Activated naive CD8-positive, alpha-beta T cell treated with anti-CD3 and anti-CD28 coated beads, Interleukin-2, amount 10 ng/mL, durations not matched to agents 7 days and 5 days (primary cell): ENCODE measurements at regions not wholly inside any gene's neighbourhood (a gene's known extent, or its start where the extent isn't known, plus 50 kb on each side); places are given as distances from the start of the nearest gene placed in this dataset.
"Not testable (repeated sequence)": the region's sequence is repeated elsewhere in the genome, so short reads cannot be mapped to it uniquely, and the experiment has no call there.

Experiments
- ATAC-seq: fragments of 150-1000 bp; cut with Tn5 transposase; one replicate; pipeline ENCODE4 v1.10.0; 2021; ENCODE audit warnings: low read depth, moderate library complexity
- POLR2A ChIA-PET: fragments of 350-600 bp; sonication (Branson Sonifier 250); formaldehyde crosslinking; loops from one replicate; lab custom pipeline; 2021; ENCODE audit warnings: antibody characterized with exemption; lab: Charles Lee
- DNase-seq: peaks from one replicate; pipeline ENCODE4 v3.0.0; 2021
- H3K27ac Mint-ChIP-seq: one replicate; pipeline ENCODE4 v1.8.0; 2022; ENCODE audit warnings: mild to moderate bottlenecking, mixed read lengths
- H3K27me3 Mint-ChIP-seq: one replicate; pipeline ENCODE4 v1.8.0; 2022; ENCODE audit warnings: mild to moderate bottlenecking, moderate library complexity, mixed read lengths
- H3K36me3 Mint-ChIP-seq: one replicate; pipeline ENCODE4 v1.8.0; 2021; ENCODE audit warnings: mild to moderate bottlenecking, mixed read lengths
- H3K4me1 Mint-ChIP-seq: one replicate; pipeline ENCODE4 v1.8.0; 2021; ENCODE audit warnings: mixed read lengths
- H3K4me3 Mint-ChIP-seq: one replicate; pipeline ENCODE4 v1.8.0; 2022; ENCODE audit warnings: mild to moderate bottlenecking, moderate library complexity, mixed read lengths
- H3K9me3 Mint-ChIP-seq: one replicate; pipeline ENCODE4 v1.8.0; 2021; ENCODE audit warnings: mixed read lengths

- no peak overlapping the region for H3K27ac Mint-ChIP-seq
- H3K4me3 Mint-ChIP-seq = no peak overlapping the region
- POLR2A ChIA-PET = no interaction called here
- no peak for ATAC-seq
- H3K27me3 Mint-ChIP-seq = no peaks in the 10 kb centered on the region
- peaks cover 2% of the 10 kb centered on the region for H3K4me1 Mint-ChIP-seq
- no peak for DNase-seq
- H3K36me3 Mint-ChIP-seq = no peaks in the 10 kb centered on the region
- H3K9me3 Mint-ChIP-seq = peaks cover 5% of the 10 kb centered on the region
These were observed 98.4 kb upstream of the GSE1 start for GRCh38 chr16:85514598-85515318.

- H3K27ac Mint-ChIP-seq = no peak overlapping the region
- H3K9me3 Mint-ChIP-seq = peaks cover 5% of the 10 kb centered on the region
- POLR2A ChIA-PET = no interaction called here
- no peaks in the 10 kb centered on the region for H3K36me3 Mint-ChIP-seq
- DNase-seq (no peak), ATAC-seq (no peak)
- no peaks in the 10 kb centered on the region for H3K27me3 Mint-ChIP-seq
- peaks cover 2% of the 10 kb centered on the region for H3K4me1 Mint-ChIP-seq
- no peak overlapping the region for H3K4me3 Mint-ChIP-seq
These were observed 97.8 kb upstream of the GSE1 start for GRCh38 chr16:85515319-85515745.

DNA sequence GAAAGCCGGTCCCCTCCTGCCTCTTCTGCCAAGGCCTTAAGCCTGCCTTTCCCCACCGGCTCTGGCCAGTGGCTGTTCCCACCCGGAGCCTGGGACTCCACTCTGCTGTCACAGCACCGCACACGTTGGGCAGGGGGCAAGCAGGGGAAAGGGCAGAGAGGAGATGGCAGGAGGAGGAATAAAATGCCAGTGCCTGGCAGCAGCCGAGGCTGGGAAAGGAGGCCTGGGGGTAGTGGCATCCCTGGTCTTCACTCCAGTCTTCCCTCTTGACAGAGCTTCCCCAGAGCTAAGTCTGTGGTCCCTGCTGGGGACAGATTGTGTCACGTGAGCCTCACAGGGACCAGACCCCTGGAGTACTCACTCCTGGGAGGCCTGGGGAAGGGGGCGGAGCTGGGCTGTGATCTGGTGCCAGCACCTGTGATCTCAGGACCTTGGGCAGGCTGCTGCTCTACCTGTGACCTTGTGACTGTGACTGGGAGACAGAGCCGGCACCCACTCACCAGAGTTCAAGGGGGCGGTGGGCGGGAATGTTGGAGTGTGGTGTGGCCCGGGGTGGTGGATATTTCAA lies 97.2 kb upstream of the GSE1 start:
- POLR2A ChIA-PET = no interaction called here
- no peak overlapping the region for H3K27ac Mint-ChIP-seq
- peaks cover 5% of the 10 kb centered on the region for H3K9me3 Mint-ChIP-seq

GRCh38 chr16:85517154-85517553 lies 96.0 kb upstream of the GSE1 start:
- Mint-ChIP-seq H3K27ac (no peak overlapping the region), H3K36me3 (no peaks in the 10 kb centered on the region), H3K27me3 (no peaks in the 10 kb centered on the region), H3K4me1 (peaks cover 2% of the 10 kb centered on the region), H3K4me3 (no peak overlapping the region), H3K9me3 (peaks cover 5% of the 10 kb centered on the region)
- POLR2A ChIA-PET = interaction anchor here (0.7 kb wide), 1 partner anchor 11 kb away, joined by 3 read pairs; no protein-coding TSS in a partner anchor
- no peak for DNase-seq
- no peak for ATAC-seq

More for the DNA sequence above, 97.2 kb upstream of the GSE1 start:
- Mint-ChIP-seq H3K36me3 (no peaks in the 10 kb centered on the region), H3K4me1 (peaks cover 2% of the 10 kb centered on the region), H3K4me3 (no peak overlapping the region), H3K27me3 (no peaks in the 10 kb centered on the region)
- ATAC-seq = no peak
- DNase-seq = no peak

DNA sequence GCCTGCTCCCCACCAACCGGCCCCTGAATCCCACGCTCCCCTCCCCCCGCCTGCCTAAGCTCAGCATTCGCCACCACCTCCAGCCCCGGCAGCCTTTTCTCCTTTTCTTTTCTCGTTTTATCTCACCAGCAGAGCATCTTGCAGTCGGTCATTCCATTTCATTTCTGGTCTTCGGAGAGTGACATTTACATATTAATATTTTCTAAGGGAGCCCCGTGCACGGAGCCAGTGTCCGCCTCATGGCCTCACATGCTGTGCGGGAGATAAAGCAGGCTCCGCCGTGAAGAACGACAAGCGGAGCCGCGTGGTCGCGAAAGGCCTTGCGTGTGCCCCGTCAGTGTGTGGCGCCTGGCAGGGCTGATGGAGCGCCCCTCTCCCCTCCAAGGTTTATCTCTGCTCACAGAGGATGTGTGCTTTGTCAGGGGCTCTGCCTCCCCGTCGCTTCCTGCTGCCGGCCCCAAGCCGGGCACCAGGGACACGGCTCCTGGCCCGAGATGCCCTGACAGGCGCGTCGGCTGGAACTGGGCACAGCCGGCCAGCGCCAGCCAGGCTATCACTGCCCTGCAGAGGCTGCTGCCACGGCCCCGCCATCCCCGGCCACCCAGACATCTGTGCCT lies 95.5 kb upstream of the GSE1 start:
- no peaks in the 10 kb centered on the region for H3K36me3 Mint-ChIP-seq
- ATAC-seq (no peak), DNase-seq (no peak)
- H3K4me1 Mint-ChIP-seq = peaks cover 2% of the 10 kb centered on the region
- no peaks in the 10 kb centered on the region for H3K27me3 Mint-ChIP-seq
- H3K4me3 Mint-ChIP-seq = no peak overlapping the region
- POLR2A ChIA-PET = no interaction called here
- H3K9me3 Mint-ChIP-seq = peaks cover 5% of the 10 kb centered on the region
- H3K27ac Mint-ChIP-seq = no peak overlapping the region

DNA sequence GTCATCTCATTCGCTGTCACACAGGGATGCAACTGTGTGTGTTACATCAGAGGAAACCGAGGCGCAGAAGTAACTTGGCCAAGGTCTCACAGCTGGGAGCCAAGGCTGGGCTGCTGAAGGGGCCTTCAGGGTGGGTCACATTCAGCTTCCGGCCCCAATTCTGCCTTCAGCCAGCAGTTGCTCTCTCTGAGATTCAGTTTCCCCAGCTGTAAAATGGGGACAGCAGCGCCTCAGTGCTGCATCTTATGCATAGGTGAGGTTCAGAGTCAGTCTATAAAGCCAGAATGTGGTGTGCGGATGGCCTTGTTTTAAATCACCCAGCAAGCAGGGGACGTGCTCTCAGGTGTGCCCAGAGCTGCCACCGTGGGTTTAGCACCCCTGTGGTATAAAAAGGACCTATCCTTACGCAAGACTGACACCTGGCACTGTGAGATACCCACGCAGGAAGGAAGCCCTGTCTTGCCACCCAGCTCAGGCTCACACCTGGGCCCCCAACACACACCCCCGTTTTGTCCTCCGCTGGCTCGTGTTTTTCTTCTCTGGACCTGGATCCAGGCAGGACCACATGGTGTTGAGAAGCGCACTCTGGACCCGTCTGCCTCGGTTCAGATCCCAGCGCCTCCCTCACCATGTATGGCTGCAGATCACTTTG lies 94.6 kb upstream of the GSE1 start:
- no peaks in the 10 kb centered on the region for H3K27me3 Mint-ChIP-seq
- H3K9me3 Mint-ChIP-seq = peaks cover 5% of the 10 kb centered on the region
- peaks cover 4% of the 10 kb centered on the region for H3K4me1 Mint-ChIP-seq
- ATAC-seq (no peak), DNase-seq (no peak)
- no peaks in the 10 kb centered on the region for H3K36me3 Mint-ChIP-seq
- H3K4me3 Mint-ChIP-seq = no peak overlapping the region
- POLR2A ChIA-PET = no interaction called here
- no peak overlapping the region for H3K27ac Mint-ChIP-seq

GRCh38 chr16:85519050-85519440 lies 94.1 kb upstream of the GSE1 start:
- H3K27me3 Mint-ChIP-seq, H3K4me1 Mint-ChIP-seq, POLR2A ChIA-PET, H3K4me3 Mint-ChIP-seq, H3K9me3 Mint-ChIP-seq, DNase-seq, ATAC-seq, H3K27ac Mint-ChIP-seq, H3K36me3 Mint-ChIP-seq: not testable (repeated sequence)

- peaks cover 5% of the 10 kb centered on the region for H3K9me3 Mint-ChIP-seq
- no peak overlapping the region for H3K27ac Mint-ChIP-seq
- POLR2A ChIA-PET = no interaction called here
- H3K27me3 Mint-ChIP-seq = no peaks in the 10 kb centered on the region
- H3K4me1 Mint-ChIP-seq = peaks cover 4% of the 10 kb centered on the region
- no peak for DNase-seq
- ATAC-seq = no peak
- no peaks in the 10 kb centered on the region for H3K36me3 Mint-ChIP-seq
- no peak overlapping the region for H3K4me3 Mint-ChIP-seq
These were observed 93.4 kb upstream of the GSE1 start for GRCh38 chr16:85519540-85520231.

DNA sequence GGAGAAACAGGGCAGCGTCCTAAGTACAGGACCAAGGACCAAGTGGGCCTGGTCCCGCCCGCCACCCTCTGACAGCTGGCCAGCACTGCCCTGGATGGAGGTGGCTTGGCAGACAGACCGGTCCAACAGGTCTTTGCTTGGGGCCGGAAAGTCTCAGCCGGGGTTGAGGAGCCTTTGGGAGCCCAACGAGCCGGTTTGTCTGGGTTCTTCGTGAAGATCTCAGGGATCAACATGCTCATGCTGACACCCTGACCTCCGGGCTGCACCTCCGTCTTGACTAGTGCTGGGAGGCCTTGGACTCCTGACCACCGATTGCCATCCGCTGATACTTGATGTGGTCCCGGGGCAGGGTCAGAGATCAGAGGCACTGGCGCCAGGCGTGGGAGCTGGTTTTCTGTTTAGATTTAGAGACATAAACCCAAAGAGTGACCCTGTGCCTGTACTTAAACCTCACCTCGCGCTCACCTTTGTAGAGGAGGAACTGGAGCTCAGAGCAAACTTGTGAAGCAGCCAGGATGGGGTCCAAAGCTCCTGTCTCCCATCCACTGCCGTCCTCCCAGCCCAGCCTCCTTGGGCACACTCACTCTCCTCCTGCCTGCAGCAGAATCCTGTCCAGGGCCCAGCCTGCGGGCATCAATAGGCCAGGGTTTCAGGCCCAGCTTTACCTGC lies 92.1 kb upstream of the GSE1 start:
- no peaks in the 10 kb centered on the region for H3K36me3 Mint-ChIP-seq
- ATAC-seq = no peak
- no peak for DNase-seq
- H3K27me3 Mint-ChIP-seq = no peaks in the 10 kb centered on the region
- peaks cover 5% of the 10 kb centered on the region for H3K9me3 Mint-ChIP-seq
- peaks cover 4% of the 10 kb centered on the region for H3K4me1 Mint-ChIP-seq
- no peak overlapping the region for H3K4me3 Mint-ChIP-seq
- POLR2A ChIA-PET = no interaction called here
- no peak overlapping the region for H3K27ac Mint-ChIP-seq

DNA sequence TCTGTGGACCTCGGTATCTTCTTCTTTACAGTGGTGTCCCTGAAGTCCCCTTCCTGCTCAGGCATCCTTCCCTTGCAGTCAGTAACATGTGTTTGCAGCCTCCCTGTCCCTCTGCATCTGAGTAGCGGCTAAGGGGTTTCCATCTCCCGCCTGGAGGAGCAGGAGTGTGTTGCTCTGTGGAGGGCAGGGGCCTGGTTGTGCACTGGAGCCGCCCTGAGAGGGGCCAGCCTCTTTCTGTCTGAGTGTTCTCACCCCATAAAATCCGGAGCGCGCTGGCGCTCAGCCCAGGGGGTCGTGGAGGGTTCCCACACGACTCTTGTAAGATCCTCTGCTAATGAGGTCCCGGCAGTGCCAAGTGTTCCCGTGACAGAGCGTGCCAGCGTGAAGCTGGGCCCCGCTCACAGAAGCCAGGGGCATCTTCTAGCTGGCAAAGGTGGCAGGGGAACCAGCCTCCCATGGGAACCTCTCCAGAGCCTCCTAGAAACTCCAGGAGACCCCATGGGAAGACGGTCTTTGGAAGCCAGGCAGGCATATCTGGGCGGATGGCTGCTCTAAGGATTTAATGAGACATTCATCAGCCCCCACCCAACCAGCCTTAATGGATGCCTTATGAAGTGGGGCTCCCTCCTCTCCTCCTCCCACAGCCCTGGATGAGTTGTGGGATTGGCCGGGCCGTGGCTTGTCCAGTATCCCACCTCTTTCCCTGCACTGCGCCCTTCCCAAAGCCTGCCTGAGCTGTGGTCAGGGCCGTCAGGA lies 91.4 kb upstream of the GSE1 start:
- ATAC-seq (no peak), DNase-seq (no peak)
- Mint-ChIP-seq H3K4me3 (no peak overlapping the region), H3K27me3 (peaks cover 2% of the 10 kb centered on the region), H3K4me1 (peaks cover 4% of the 10 kb centered on the region), H3K9me3 (peaks cover 5% of the 10 kb centered on the region), H3K36me3 (no peaks in the 10 kb centered on the region), H3K27ac (no peak overlapping the region)
- POLR2A ChIA-PET = no interaction called here

GRCh38 chr16:85522308-85522841 lies 90.7 kb upstream of the GSE1 start:
- POLR2A ChIA-PET = no interaction called here
- H3K9me3 Mint-ChIP-seq = peaks cover 5% of the 10 kb centered on the region
- no peak overlapping the region for H3K4me3 Mint-ChIP-seq
- H3K4me1 Mint-ChIP-seq = peaks cover 4% of the 10 kb centered on the region
- peaks cover 2% of the 10 kb centered on the region for H3K27me3 Mint-ChIP-seq
- ATAC-seq (no peak), DNase-seq (no peak)
- H3K36me3 Mint-ChIP-seq = no peaks in the 10 kb centered on the region
- H3K27ac Mint-ChIP-seq = no peak overlapping the region

DNA sequence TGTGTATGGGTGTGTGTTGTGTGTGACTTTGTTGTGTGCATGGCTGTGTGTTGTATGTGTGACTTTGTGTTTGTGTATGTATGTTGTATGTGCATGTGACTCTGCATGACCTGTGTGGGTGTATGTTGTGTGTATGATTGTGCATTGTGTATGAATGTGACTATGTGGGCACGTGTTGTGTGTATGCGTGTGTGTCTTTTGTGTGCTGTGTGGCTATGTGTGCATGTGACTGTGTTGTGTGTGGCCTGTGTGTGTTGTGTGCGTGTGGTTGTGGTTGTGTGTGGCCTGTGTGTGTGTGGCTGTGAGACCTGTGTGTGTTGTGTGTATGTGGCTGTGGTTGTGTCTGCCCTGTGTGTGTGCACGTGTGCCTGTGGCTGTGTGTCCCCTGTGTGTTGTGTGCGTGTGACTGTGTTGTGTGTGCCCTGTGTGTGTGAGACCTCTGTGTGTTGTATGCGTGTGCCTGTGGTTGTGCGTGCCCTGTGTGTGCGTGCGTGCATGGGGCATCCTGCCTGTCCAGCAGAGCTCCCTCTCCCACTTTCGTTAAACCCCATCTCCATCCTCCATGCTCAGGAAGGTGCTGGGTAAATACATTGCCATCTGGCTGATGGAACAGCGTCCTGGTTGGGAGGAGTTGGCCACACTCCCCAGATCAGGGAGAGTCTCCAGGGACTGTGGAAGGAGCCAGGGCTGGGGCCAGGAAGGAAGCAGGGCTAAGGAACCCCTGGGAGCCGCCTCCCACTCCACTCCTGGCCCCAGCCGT lies 90.1 kb upstream of the GSE1 start:
- POLR2A ChIA-PET = no interaction called here
- H3K4me3 Mint-ChIP-seq = no peak overlapping the region
- no peak for ATAC-seq
- DNase-seq = no peak
- peaks cover 5% of the 10 kb centered on the region for H3K9me3 Mint-ChIP-seq
- no peak overlapping the region for H3K27ac Mint-ChIP-seq
- H3K36me3 Mint-ChIP-seq = no peaks in the 10 kb centered on the region
- H3K4me1 Mint-ChIP-seq = peaks cover 4% of the 10 kb centered on the region
- H3K27me3 Mint-ChIP-seq = peaks cover 2% of the 10 kb centered on the region
